LHCN-M2 (cell line): ENCODE measurements at regions not wholly inside any gene's neighbourhood (a gene's known extent, or its start where the extent isn't known, plus 50 kb on each side); places are given as distances from the start of the nearest gene placed in this dataset.
"Not testable (repeated sequence)": the region's sequence is repeated elsewhere in the genome, so short reads cannot be mapped to it uniquely, and the experiment has no call there.

Experiments
- DNase-seq: peaks from one replicate; pipeline ENCODE4 v3.0.0-alpha.2; 2012; ENCODE audit warnings: low read depth

DNA sequence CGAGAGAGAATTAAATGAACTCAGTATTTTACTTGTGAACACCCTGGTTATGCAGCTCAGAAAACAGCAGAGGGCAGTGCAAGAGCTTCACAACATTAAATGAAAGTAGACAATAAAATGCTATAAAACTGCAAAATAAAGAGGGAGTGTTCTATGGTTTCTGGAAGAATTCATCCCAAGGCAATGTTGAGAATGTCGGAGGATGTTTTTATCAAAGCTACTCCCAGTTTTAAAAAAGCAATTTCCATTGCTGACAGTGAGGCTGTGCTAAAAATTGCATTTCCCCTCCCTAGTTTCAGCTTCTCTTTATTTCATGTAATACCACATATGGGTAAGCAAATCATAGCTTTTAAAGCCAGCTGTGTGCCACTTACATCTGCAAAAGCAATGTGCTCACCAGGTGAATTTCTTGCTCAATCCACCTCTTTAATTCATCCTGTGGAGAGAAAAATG lies 296.8 kb downstream of the RAB38 start:
- peak; percentile 16 for DNase-seq

DNA sequence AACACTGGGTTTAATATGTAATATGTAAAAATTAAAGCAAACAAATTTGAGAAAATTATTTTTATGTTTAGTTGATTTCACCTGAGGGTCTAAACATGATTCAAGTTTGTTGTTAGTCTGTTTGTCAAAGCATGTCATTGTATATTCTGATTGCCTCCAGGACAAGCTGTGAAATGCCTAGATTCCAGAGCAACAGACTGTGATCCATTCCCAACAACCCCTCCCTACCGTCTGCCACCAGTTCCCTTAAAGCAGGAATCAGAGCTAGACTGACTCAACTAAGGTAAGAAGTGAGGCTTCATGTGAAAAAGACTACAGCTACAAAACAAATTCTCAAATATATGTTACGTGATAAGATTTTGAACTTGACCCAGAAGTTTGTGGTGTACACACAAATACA lies 304.2 kb downstream of the RAB38 start:
- no peak for DNase-seq

GRCh38 chr11:87870086-87870485 lies 305.2 kb downstream of the RAB38 start:
- DNase-seq: no peak

GRCh38 chr11:87866951-87867350 lies 308.3 kb downstream of the RAB38 start:
- DNase-seq: no peak

- DNase-seq: no peak
Measured at GRCh38 chr11:87861030-87861429, 314.2 kb downstream of the RAB38 start.

GRCh38 chr11:87859636-87860035 lies 315.6 kb downstream of the RAB38 start:
- DNase-seq: no peak

- no peak for DNase-seq
Measured at GRCh38 chr11:87851827-87852226, 323.4 kb downstream of the RAB38 start.

DNA sequence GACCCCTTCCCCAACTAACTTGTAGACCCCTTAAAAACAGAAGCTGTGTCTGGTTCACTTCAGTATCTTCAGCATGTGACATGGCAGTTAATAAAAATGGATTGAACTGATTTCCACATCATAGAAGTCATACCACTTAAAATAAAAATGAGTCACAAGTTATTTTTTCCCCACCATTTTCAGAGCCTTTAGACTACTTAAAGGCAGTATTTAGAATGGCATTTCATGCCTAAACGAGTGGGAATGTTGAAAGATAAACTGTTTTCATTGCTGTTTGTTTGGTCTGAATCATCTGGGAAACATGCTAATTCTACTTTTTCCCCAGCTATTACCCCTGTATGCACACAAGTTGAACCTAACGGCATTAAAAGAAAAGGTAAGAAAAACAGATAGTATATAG lies 324.0 kb downstream of the RAB38 start:
- DNase-seq: peak; percentile 1

DNA sequence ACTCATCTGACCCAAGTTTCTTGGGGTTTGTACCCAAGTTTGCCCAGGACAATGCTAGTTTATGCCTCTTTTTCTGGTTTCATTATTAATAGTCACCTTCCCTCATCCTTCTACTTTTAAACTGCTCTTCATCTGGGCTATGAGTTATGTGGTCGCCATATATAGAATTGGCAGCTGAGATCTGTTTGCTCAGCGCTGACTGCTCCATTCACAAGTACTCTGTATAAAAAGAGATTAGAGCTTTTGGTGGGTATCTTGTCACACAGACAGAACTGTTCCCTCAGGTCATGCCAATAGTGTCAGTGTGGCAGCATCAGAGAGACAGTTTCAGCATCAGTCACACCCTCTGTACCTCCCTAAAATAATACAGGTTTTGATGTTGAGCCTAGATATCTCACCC lies 326.0 kb downstream of the RAB38 start:
- DNase-seq: no peak

GRCh38 chr11:87840786-87841185 lies 334.5 kb downstream of the RAB38 start:
- DNase-seq: no peak

DNA sequence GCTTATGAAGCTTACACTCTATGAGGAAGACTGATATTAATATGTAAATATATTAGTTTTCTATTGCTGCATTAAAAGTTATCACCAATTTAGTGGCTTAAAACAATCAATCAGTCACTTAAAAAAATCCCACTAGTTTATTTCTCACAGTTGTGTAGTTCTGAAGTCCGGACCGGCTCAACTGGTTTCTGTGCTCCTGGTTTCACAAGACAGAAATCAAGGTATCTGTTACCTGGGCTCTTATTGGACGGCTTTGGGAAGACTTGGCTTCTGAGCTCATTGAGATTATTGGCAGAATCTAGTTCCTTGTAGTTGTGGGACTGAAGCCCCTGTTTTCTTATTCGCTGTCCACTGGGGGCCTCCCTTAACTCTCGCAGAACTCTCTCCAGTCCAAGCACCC lies 343.0 kb downstream of the RAB38 start:
- no peak for DNase-seq

DNA sequence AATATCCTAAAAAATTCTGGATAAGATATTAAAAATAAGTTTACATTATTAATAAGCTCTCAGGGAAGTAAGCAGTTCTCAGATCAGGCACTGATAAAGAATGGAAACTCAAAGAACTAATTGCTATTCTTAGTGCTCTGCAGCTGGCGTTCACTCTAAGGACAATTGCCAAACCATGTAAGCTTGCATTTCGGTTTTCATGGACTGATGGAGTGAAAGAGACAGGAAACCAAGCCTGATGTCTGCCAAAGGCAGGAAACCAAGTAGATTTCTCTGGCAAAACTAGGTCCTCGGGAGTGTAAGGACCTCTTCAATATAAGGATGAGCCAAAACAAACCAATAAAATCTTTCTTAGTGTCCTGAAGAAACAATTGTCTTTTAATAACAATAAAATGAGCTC lies 355.2 kb downstream of the RAB38 start:
- DNase-seq: no peak

DNA sequence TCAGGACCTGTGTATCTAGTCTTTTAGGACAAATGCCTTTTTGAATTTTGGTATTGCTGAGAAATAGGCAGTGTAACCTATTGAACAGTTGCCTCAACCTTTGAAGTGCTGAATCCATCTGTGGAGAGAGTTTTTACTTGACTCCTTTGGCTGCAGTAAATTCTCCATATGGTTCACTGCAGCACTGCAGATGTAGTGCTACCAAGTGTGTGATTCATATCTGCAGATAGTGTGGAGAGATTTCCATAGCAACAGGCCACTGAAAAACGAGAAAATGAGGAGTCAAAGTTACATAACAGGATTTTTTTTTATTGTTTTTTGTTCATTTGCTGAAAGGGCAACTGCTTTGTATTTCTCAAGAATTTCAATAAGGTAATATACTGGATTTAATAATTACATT lies 356.1 kb downstream of the RAB38 start:
- DNase-seq: no peak

GRCh38 chr11:87812571-87813365 lies 362.5 kb downstream of the RAB38 start:
- no peak for DNase-seq

GRCh38 chr11:87810486-87810885 lies 364.8 kb downstream of the RAB38 start:
- DNase-seq: no peak

- DNase-seq: no peak
Measured at GRCh38 chr11:87809256-87809655, 366.0 kb downstream of the RAB38 start.

- no peak for DNase-seq
Measured at GRCh38 chr11:87804176-87804575, 371.1 kb downstream of the RAB38 start.

DNA sequence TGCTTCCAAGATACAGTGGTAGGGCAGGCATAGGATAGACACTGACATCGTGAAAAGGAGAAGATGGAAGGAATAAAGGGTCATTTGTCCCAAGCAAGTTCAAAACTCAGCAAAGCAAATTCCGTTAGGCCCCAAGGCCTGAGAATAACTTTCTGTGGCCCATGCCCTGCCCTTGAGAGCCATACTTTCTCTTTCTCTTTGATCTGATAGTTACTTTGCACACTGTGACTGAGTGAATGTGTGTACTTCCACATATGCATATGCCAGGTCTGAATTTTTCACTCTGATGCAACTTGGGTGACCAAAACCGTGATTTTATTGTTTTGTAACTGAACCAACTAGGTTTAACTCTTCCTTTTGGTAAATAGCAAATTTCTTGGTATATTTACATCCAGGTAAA lies 371.5 kb downstream of the RAB38 start:
- DNase-seq: no peak

- not testable (repeated sequence) for DNase-seq
Measured at GRCh38 chr11:87784862-87785261, 390.4 kb downstream of the RAB38 start.

- DNase-seq: no peak
Measured at GRCh38 chr11:87780068-87780413, 395.2 kb downstream of the RAB38 start.

- DNase-seq: no peak
Measured at GRCh38 chr11:87779276-87780067, 395.8 kb downstream of the RAB38 start.

DNA sequence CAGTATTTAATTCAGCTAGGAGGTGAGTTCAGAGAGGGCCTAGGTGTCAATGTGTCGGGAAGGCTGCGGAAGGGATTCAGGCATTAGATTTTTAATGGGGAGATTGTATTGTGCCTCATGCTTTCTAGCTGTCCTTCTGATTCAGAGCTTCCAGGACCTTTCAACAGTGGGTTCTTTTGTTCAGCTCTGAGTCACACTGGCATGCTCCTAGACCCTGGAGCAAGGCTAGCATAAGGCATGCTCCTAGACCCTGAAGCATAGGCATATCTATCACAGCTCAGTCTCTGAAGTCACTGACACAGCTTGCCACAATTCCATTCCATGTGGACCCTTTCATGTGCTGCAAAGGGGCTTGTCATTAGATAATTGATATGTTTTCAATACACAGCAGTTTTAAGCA lies 396.9 kb downstream of the RAB38 start:
- no peak for DNase-seq

GRCh38 chr11:87775036-87775435 lies 400.2 kb downstream of the RAB38 start:
- no peak for DNase-seq
